Activated B cell treated with CpG ODN at 0.5 μM for 24 hours (primary cell): ENCODE measurements at regions not wholly inside any gene's neighbourhood (a gene's known extent, or its start where the extent isn't known, plus 50 kb on each side); places are given as distances from the start of the nearest gene placed in this dataset.
"Not testable (repeated sequence)": the region's sequence is repeated elsewhere in the genome, so short reads cannot be mapped to it uniquely, and the experiment has no call there.

ENCODE experiments used
- ATAC-seq: fragments of 200-7000 bp; cut with Tn5 transposase; one replicate; pipeline ENCODE4 v1.10.0; 2021; ENCODE audit warnings: low read depth, mild to moderate bottlenecking, moderate library complexity
- CTCF ChIA-PET: fragments of 350-600 bp; sonication (Branson Sonifier 250); formaldehyde crosslinking; loops from one replicate; lab custom pipeline; 2021; ENCODE audit warnings: antibody characterized with exemption; lab: Charles Lee
- POLR2A ChIA-PET: fragments of 350-600 bp; sonication (Branson Sonifier 250); formaldehyde crosslinking; loops from one replicate; lab custom pipeline; 2021; ENCODE audit warnings: antibody characterized with exemption; lab: Charles Lee
- DNase-seq: peaks from one replicate; pipeline ENCODE4 v3.0.0; 2022
- H3K27ac Mint-ChIP-seq: one replicate; pipeline ENCODE4 v1.8.0; 2020; ENCODE audit warnings: mixed read lengths
- H3K27me3 Mint-ChIP-seq: one replicate; pipeline ENCODE4 v1.8.0; 2021; ENCODE audit warnings: mixed read lengths
- H3K36me3 Mint-ChIP-seq: one replicate; pipeline ENCODE4 v1.8.0; 2021; ENCODE audit warnings: low read depth, mixed read lengths
- H3K4me1 Mint-ChIP-seq: one replicate; pipeline ENCODE4 v1.8.0; 2021; ENCODE audit warnings: mixed read lengths
- H3K4me3 Mint-ChIP-seq: one replicate; pipeline ENCODE4 v1.8.0; 2020; ENCODE audit warnings: mild to moderate bottlenecking, mixed read lengths
- H3K9me3 Mint-ChIP-seq: one replicate; pipeline ENCODE4 v1.8.0; 2020; ENCODE audit warnings: mixed read lengths
- intact Hi-C: fragments of 100-400 bp; cut with micrococcal nuclease; formaldehyde crosslinking; loops from one replicate; pipeline ENCODE4 v1.15.1; 2024
- TF ChIP-seq, protein P1 (sequence below): fragments of 200-600 bp; IDR thresholded peaks from one replicate; pipeline ENCODE4 v1.8.0; 2022; ENCODE audit warnings: antibody characterized with exemption, mild to moderate bottlenecking

DNA sequence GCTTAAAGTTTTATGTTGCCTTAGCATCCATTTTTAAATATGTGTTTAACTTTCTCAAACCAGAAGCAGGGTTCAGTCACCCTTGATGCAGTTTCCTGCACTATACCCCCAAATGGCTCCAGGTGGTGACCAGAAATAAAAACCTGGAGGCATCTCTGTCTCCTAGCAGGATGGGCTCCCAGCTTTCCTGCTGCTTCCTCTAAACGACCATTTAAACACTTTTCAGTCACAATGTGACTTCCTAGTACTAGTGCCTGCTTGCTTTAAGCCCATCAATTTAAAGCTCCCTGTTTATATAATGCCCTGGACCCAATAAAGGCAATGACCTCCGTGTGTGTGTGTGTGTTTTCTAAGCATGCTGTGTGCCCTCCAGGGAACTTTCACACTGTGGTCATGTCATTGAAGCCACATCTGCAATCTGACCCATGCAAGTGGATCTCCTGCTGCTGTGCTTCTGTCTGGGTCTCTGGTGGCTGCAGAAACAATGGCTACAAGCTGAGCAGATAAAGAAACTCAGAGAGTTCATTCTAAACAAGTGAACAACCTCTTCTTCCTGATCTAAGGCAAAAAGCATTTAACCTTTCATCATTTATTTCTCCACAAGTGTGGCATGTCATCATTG is 175.3 kb downstream of the SPATA31A6 start:
- peaks cover 14% of the 10 kb centered on the region for H3K27me3 Mint-ChIP-seq
- H3K36me3 Mint-ChIP-seq, POLR2A ChIA-PET, CTCF ChIA-PET, H3K27ac Mint-ChIP-seq, H3K4me3 Mint-ChIP-seq, DNase-seq, intact Hi-C loops, ATAC-seq, H3K9me3 Mint-ChIP-seq: not testable (repeated sequence)
- peaks cover 11% of the 10 kb centered on the region for H3K4me1 Mint-ChIP-seq

DNA sequence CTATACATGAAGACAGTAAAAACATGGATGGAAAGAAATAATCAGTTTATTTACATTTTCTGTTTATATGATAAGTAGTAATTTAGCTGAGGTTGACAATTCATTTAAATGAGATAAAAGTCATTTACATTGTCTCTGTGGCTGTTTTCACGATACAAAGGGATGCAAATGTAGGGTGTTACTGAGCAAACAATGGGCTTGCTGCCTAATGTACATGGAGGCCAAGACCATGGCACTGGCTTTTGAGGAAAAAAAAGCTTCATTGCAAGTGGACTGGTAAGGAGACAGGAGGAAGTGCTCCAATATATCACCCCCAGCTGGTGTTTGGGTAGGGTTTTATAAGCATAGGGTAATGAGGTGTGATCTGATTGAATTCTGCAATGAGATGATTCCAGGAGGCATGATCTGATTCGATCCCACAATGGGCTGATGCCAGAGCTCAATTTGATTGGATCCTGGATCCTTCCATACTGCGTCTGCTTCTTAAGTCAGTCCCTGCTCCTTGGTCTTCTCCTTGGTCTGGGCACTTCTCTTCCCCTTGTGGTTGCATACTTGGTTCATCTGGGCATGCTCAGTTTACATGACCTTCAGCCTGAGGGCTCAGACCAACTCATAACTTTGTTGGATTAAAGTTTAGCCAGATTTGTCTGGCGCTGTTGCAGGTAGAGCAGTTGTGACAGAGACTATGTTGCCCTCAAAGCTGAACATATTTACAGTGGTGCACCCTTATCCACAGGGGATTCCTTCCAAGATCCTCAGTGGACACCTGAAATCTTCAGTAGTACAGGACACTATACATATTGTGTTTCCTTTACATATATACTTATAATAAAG is 181.2 kb downstream of the SPATA31A6 start:
- ATAC-seq, H3K27ac Mint-ChIP-seq, POLR2A ChIA-PET, CTCF ChIA-PET, H3K4me3 Mint-ChIP-seq, DNase-seq, intact Hi-C loops, H3K36me3 Mint-ChIP-seq, H3K4me1 Mint-ChIP-seq, H3K27me3 Mint-ChIP-seq, H3K9me3 Mint-ChIP-seq: not testable (repeated sequence)

- ATAC-seq = peak; percentile 79
- intact Hi-C loops, H3K9me3 Mint-ChIP-seq, CTCF ChIA-PET, H3K4me1 Mint-ChIP-seq, H3K27me3 Mint-ChIP-seq, POLR2A ChIA-PET, H3K4me3 Mint-ChIP-seq, DNase-seq, H3K36me3 Mint-ChIP-seq: not testable (repeated sequence)
- peak overlapping the region; percentile 47 for H3K27ac Mint-ChIP-seq
Measured at GRCh38 chr9:42365244-42365945, 181.9 kb downstream of the SPATA31A6 start.

DNA sequence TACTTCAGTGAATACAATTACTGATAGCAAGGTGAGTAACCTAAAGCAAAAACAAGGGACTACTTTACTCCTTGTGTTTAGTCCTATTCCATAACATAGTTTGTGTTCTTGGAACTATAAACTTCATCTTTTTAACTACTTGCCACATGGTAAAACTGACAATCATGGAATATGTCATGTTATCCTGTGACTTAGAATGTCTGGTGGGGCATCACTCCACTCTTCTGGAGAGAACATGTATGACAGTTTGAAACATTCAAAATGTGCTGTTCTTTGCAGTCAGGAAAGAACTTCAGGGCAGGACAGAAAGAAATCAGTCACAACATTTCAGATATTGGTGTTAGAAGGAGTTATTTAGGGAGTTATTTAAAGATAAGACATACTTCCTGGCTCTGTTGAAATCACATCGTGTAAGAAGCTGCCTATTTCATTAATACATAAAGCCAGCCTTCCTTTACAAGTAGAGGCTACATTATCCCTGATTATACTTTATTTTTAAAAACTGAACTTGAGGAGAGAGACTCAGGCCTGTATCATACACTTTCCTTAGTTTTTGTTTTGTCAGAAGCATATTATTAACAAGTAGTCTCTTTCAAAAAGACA is 184.9 kb downstream of the SPATA31A6 start:
- H3K4me1 Mint-ChIP-seq, H3K36me3 Mint-ChIP-seq, ATAC-seq, H3K27ac Mint-ChIP-seq, H3K27me3 Mint-ChIP-seq, intact Hi-C loops, CTCF ChIA-PET, DNase-seq, H3K9me3 Mint-ChIP-seq, POLR2A ChIA-PET, H3K4me3 Mint-ChIP-seq: not testable (repeated sequence)

DNA sequence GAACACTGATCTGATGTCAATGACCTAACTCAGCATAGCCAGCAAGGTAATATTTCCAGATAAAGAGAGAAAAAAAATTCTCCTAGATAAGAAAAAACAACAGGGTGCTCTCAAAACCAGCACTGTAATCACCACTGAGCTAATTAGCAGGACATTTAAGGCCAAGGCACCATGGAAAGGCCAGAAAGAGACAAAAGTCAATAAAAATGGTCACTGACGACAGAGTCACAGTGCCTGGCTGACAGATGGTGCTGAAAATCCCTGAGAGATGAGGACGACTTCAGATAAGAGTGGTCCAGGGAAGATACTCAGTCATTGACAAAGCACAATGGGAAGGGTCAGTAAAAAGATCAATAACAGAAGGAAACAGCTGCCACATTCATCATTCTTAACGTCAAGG is 186.7 kb downstream of the SPATA31A6 start:
- H3K4me1 Mint-ChIP-seq, intact Hi-C loops, CTCF ChIA-PET, DNase-seq, H3K27ac Mint-ChIP-seq, ATAC-seq, H3K9me3 Mint-ChIP-seq, H3K4me3 Mint-ChIP-seq, H3K27me3 Mint-ChIP-seq, POLR2A ChIA-PET, H3K36me3 Mint-ChIP-seq: not testable (repeated sequence)

DNA sequence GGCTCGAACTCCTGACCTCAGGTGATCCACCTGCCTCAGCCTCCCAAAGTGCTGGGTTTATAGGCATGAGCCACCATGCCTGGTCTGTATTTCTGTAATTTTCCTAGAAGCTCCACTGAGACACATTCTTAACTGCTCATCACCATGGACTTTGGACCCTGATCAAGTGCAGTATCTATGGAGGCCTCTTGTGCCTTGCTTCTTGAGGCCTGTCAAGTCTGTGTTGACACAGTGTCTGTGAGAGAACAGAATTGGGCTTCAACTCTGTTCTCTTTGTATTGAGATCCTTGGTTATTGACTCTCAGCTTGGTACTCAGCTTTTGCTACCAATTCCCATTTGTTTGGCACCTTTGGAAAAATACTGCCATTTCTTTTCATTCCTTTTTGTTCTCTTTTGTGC is 188.0 kb downstream of the SPATA31A6 start:
- H3K27ac Mint-ChIP-seq, CTCF ChIA-PET, intact Hi-C loops, ATAC-seq, H3K27me3 Mint-ChIP-seq, DNase-seq, H3K36me3 Mint-ChIP-seq, POLR2A ChIA-PET, H3K4me1 Mint-ChIP-seq, H3K9me3 Mint-ChIP-seq, H3K4me3 Mint-ChIP-seq: not testable (repeated sequence)

DNA sequence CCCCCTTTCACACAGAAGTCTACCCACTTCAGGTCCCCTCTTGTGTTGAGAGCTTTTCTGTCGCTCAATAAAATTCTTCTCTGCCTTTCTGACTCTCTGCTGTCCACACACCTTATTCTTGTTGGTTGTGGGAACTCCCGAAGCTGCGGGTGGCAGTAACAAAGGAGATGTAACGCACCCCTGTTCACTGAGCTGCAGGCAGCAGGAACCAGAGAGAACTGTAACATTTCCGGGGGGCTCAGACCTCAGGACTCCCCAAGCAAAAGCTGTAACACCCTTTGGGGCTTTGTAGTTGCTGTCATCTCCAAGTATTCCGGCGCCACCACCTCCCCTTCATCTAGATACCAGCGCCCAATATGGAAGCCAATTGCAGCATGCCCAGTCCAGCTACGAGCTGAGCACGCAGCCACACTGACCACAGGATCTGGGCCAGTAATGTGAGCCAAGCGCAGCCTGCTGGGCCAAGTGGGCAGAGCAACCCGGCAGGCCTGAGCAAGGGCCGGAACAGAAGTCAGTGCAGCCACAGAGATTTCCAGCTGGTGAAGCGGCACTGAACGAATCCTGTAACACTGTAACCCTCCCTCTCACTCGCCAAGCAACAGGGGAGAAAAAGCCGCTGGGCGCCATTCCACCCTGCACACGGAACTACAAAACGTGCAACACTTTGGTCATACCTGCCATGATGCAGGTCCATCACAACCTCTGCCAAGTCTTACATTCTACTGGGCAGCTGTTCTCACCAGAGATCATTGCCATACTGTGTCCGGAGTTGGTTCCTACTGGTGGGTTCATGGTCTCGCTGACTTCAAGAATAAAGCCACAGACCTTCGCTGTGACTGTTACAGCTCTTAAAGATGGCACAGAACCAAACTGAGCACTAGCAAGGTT is 194.3 kb downstream of the SPATA31A6 start:
- H3K27ac Mint-ChIP-seq, CTCF ChIA-PET, H3K36me3 Mint-ChIP-seq, H3K27me3 Mint-ChIP-seq, DNase-seq, H3K9me3 Mint-ChIP-seq, ATAC-seq, H3K4me3 Mint-ChIP-seq, intact Hi-C loops, H3K4me1 Mint-ChIP-seq, POLR2A ChIA-PET: not testable (repeated sequence)

DNA sequence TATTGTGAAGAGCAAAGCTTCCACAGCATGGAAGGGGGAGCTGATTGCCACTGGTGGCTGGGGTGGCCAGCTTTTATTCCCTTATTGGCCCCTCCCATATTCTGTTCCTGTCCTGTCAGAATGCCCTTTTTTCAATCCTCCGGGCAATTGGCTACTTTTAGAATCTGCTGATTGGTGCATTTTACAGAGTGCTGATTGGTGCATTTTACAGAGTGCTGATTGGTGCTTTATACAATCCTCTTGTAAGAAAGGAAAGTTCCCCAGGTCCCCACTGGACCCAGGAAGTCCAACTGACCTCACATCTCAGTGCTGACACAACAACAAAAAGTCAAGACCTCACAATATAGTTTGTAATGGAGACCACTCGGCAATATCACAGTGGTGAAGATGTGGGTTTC is 195.0 kb downstream of the SPATA31A6 start:
- POLR2A ChIA-PET = no interaction called here
- no peak for DNase-seq
- intact Hi-C loops = no loop called here
- H3K36me3 Mint-ChIP-seq = no peaks in the 10 kb centered on the region
- no peaks in the 10 kb centered on the region for H3K4me1 Mint-ChIP-seq
- H3K27me3 Mint-ChIP-seq = peaks cover 2% of the 10 kb centered on the region
- TF ChIP-seq, protein P1, sequence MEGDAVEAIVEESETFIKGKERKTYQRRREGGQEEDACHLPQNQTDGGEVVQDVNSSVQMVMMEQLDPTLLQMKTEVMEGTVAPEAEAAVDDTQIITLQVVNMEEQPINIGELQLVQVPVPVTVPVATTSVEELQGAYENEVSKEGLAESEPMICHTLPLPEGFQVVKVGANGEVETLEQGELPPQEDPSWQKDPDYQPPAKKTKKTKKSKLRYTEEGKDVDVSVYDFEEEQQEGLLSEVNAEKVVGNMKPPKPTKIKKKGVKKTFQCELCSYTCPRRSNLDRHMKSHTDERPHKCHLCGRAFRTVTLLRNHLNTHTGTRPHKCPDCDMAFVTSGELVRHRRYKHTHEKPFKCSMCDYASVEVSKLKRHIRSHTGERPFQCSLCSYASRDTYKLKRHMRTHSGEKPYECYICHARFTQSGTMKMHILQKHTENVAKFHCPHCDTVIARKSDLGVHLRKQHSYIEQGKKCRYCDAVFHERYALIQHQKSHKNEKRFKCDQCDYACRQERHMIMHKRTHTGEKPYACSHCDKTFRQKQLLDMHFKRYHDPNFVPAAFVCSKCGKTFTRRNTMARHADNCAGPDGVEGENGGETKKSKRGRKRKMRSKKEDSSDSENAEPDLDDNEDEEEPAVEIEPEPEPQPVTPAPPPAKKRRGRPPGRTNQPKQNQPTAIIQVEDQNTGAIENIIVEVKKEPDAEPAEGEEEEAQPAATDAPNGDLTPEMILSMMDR = no peak
- H3K9me3 Mint-ChIP-seq = peaks cover 3% of the 10 kb centered on the region
- H3K27ac Mint-ChIP-seq = no peak overlapping the region
- CTCF ChIA-PET = no interaction called here
- H3K4me3 Mint-ChIP-seq = no peak overlapping the region
- no peak for ATAC-seq

DNA sequence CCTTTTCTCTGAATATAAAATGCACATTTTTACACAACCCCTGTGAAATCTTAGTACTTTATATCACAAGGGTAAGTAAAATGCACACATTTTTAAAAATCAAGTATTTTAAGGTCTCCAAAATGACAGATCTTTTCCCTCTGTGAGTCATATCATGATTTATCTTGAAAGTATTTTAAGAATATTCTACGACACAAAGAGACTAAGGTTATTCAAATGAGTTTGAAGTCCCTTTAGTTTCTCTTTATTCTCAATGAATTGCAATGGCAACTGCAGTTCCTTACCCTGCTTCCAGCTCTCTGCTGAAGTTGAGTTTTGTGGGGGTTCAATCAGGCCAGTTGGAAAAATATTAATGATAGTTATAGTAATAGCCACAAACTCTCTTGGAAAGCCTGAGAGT is 196.1 kb downstream of the SPATA31A6 start:
- H3K36me3 Mint-ChIP-seq, H3K9me3 Mint-ChIP-seq, H3K4me1 Mint-ChIP-seq, H3K27ac Mint-ChIP-seq, intact Hi-C loops, ATAC-seq, H3K27me3 Mint-ChIP-seq, H3K4me3 Mint-ChIP-seq, DNase-seq, CTCF ChIA-PET, POLR2A ChIA-PET: not testable (repeated sequence)

GRCh38 chr9:42384585-42384984 is 201.1 kb downstream of the SPATA31A6 start:
- H3K4me3 Mint-ChIP-seq, H3K27ac Mint-ChIP-seq, CTCF ChIA-PET, POLR2A ChIA-PET, H3K36me3 Mint-ChIP-seq, DNase-seq, H3K27me3 Mint-ChIP-seq, ATAC-seq, intact Hi-C loops, H3K9me3 Mint-ChIP-seq, H3K4me1 Mint-ChIP-seq: not testable (repeated sequence)
